Fibroblast of lung (primary cell): ENCODE measurements at regions not wholly inside any gene's neighbourhood (a gene's known extent, or its start where the extent isn't known, plus 50 kb on each side); places are given as distances from the start of the nearest gene placed in this dataset.

Experiments used
- EZH2 ChIP-seq: IDR thresholded peaks from 2 replicates; pipeline ENCODE4 v1.5.1; 2012; ENCODE audit warnings: low read length, control low read depth, mild to moderate bottlenecking; ENCODE audit errors: missing control alignments
- TF ChIP-seq, protein P1 (sequence below), 2 donors: IDR thresholded peaks in 1 of 2; conservative IDR thresholded peaks in 1 of 2; 1 replicate in 1 of 2; 2 replicates in 1 of 2; pipeline ENCODE4 v1.5.1; 2011 to 2012; ENCODE audit warnings: low read length in 2 of 2, control low read depth in 1 of 2, inconsistent platforms in 1 of 2, low read depth in 1 of 2, mild to moderate bottlenecking in 1 of 2

- TF ChIP-seq, protein P1, sequence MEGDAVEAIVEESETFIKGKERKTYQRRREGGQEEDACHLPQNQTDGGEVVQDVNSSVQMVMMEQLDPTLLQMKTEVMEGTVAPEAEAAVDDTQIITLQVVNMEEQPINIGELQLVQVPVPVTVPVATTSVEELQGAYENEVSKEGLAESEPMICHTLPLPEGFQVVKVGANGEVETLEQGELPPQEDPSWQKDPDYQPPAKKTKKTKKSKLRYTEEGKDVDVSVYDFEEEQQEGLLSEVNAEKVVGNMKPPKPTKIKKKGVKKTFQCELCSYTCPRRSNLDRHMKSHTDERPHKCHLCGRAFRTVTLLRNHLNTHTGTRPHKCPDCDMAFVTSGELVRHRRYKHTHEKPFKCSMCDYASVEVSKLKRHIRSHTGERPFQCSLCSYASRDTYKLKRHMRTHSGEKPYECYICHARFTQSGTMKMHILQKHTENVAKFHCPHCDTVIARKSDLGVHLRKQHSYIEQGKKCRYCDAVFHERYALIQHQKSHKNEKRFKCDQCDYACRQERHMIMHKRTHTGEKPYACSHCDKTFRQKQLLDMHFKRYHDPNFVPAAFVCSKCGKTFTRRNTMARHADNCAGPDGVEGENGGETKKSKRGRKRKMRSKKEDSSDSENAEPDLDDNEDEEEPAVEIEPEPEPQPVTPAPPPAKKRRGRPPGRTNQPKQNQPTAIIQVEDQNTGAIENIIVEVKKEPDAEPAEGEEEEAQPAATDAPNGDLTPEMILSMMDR (conservative IDR thresholded peaks at IDR 0.05 in 1 of 2, IDR thresholded peaks at IDR 0.05 in 1 of 2; ENCODE audit: low read depth in 1 of 2, low read length in 2 of 2) = no peak
- TF ChIP-seq EZH2 = no peak
Observed at GRCh38 chr13:53439439-53440225, 411.0 kb downstream of the OLFM4 start.
